Pons (tissue), 1 donor: ENCODE measurements at regions not wholly inside any gene's neighbourhood (a gene's known extent, or its start where the extent isn't known, plus 50 kb on each side); places are given as distances from the start of the nearest gene placed in this dataset.

Source experiments
- DNase-seq: peaks from one replicate; pipeline ENCODE4 v3.0.0-alpha.2; 2016; ENCODE audit warnings: low spot score

DNA sequence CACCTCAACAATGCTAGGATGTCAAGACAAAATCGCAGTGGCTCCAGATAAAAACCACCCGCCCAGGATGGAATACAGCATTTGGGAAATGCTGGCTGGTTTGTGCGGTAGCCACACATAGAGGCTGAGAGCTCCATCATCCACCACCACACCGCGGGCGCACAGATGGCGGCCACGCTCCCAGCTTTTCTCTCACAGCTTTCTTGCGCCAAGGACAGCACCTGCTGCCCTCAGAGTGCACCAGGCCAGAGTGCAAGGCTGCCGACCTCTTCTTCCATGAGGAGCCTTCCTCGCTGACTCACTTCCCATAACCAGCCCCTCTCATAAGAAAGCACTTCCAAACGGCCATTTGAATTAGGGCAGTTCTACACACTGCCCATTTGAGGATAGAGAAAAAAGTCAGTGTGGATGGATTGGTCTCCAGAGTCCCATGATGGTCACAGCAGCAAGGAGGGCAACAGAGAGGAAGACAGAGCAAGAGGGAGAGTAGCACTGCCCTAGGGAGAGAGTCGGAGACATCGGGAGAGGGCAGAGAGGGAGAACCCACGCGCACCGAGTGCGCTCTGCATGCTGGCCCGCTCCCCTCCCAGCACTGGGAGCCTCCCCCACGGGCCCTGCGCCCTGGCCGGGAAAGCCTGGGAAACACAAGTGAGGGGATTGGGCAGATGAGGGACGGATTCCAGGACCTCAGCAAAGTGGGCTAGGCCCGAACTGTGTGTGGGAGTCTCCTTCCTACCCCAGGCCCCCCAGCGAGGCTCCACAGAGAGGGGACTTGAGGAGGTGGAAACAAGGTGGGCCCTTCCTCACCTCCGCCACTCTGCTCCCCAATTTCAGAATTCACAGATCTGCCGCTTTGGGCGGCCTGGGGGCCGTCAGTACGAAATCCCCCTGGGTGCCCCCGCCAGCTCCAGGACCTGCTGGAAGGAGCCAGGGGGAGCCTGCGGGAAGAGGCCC is 156.9 kb downstream of the USP12 start:
- no peak for DNase-seq

DNA sequence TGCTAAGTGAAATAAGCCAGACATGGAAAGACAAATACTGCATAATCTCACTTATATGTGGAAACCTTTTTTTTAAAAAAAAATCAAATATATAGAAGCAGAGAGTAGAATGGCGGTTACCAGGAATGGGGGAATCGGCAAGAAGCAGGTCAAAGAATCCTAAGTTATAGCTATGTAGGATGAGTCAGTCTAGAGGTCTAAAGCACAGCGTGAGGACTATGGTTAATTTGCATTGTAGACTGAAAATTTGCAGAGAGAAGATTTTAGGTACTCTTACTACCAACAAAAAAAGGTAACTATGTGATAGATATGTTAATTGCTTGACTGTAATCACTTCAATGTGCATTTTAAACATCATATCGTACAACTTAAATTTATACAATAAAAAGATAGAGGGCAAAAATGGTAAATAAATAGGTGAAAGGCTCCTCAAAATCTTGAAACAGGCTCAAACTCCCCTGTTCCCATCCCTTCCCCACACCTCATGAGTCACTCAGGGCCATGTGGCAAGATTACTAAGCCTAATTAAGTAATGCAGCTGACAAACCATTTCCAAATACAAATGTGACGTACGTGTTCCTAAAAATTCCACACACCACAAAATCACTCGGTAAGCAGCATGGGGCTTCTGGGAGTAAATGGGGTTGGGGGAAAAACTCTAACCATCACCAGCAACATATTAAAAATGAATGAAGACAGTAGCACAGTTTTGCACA is 159.0 kb downstream of the USP12 start:
- DNase-seq, result no peak

- no peak for DNase-seq
Observed at GRCh38 chr13:27011661-27012060, 159.9 kb downstream of the USP12 start.

DNA sequence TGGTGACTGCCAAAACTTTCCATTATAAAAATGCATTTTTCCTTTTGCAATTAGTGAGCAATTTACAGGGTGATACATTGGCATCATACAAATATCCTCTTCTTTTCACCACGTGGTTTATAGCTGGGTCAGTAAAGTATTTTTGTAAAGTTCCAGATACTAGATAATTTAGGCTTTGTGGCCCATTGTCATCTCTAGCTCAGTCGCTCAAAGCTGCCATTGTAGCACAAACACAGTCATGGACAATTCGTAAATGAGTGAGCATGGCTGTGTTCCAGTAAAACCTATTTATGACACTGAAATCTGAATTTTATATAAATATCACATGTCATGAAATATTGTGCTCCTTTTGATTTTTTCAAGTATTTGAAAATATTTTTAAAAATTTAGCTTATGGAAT is 162.9 kb downstream of the USP12 start:
- peak; percentile 69 for DNase-seq

DNA sequence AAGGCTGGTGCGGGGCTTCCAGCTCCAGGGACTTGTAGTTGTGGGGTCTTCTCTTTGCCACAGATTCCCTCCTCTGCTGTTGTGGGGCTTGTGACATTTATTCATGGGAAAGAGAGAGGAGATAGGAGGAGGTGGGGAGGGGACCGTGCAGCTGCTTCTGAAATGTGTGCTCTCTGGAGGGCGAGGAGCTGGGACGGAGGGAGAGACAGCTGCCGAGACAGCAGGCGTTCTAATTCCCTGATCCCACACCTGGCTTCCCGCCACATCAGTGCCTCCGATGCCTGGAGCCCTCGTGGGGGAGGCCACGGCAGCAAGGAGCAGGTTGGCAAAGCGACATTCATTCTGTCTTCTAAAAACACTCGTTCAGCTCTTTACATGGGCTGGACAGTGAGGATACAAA is 164.4 kb downstream of the USP12 start:
- DNase-seq, result peak; percentile 32

DNA sequence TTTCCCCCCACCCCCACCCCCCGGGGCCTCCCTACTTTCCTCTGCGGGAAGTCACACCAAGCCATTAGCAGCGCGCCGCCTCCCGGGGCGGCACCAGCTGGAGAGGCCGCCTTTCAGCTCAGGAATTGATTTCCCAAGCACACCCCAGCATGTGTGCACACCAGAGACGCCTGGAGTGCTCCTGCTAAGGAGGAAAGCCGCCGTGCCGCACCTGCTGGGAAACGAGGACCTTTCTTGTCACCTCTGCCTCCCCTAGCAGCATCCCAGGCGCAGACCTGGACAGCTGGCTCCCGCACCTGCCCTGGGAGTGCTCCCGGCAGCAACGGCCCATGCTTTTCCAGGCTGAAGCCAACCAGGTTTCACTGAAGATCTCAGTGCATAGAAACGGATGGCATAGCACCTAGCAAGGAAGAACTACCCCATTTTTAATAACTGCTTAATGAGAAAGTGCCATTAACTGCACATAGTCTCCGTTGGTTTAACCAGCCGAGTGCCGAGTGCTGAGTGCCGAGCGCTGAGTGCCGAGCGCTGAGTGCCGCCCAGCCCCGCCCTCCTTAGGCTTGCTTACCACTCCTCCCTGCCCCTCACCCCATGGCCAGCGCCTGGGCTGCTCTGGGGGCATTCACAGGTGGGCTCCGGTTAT is 165.0 kb downstream of the USP12 start:
- DNase-seq, result peak; percentile 53

- no peak for DNase-seq
Observed at GRCh38 chr13:27005976-27006518, 165.6 kb downstream of the USP12 start.

- DNase-seq, result peak; percentile 64
Observed at GRCh38 chr13:27005556-27005955, 166.1 kb downstream of the USP12 start.

GRCh38 chr13:27004866-27005265 is 166.7 kb downstream of the USP12 start:
- no peak for DNase-seq

GRCh38 chr13:27004326-27004725 is 167.3 kb downstream of the USP12 start:
- DNase-seq, result no peak

GRCh38 chr13:27001705-27002104 is 169.9 kb downstream of the USP12 start:
- no peak for DNase-seq

- no peak for DNase-seq
Observed at GRCh38 chr13:27000686-27001085, 170.9 kb downstream of the USP12 start.

DNA sequence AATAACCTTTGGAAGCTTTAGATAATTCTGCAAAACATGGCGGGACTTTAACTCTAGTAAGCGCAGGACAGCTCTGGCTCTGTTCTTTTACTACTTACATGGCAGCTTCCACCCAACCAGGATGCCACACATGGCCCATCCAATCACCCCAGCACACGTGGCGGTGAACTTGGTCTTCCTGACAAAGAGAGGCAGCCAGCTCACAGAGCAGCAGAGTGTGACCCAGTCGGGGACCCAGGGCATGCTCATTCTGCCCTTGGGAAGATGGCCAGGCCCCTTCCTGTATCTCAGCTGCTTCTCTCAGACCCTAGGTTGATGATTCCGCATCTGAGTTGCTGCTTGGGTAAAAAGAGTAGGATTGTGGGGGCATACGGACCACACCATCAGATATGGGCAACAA is 172.1 kb downstream of the USP12 start:
- no peak for DNase-seq

DNA sequence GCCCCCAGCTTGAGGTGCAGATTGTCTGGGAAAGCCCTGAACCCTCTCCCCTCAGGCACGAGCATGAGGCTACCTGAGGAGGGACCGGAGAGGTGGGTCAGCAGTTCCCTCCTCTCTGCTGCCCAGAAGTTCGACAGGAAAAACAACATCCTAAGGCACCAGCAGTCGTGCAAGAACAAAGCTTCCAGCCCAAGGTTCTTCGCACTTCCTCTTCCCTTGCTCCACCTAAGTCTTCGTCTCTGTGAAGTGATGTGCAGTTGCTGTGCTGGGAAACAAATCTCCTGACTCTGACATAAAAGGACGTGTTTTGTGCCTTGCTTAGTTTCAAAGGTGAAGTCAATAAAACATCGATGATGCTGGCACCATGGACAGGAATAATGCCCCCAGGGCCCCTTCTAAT is 173.3 kb downstream of the USP12 start:
- DNase-seq, result no peak

DNA sequence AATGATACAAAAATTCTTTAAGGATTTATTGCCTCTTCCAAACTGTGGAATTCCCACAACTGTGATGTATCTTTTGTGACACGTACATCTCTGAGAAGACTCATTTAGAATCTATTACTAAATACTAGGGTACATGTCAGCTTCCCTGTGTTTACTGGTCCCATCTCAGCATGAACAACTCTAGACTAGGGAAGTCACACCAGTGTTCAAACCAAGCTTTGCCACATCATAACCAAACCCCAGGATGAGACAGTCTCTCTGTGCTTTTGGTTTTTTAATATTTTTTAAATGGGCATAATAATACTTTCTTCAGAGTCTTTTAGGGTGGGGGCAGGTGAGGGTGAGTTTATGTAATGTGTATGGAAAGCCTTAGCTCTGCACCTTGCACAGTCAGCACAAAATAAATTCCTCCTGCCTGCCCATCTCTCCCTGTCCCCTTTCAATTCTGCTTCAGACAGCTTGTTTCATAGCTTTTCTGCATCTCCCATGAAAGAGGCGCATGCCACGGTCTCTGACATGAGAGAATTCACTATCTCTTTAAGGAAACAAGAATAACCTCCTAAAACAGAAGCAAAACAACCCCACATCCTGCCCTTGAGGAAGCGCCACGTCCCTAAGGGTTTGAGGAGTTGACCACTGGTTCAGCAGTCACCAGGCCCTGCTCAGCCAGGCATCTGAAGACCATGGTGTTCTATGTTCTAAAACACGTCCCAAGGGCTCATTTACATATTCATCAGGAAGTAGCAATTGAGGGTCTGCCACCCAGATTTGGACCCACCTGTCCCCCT is 174.5 kb downstream of the USP12 start:
- no peak for DNase-seq

GRCh38 chr13:26995159-26995558 is 176.5 kb downstream of the USP12 start:
- no peak for DNase-seq

GRCh38 chr13:26993780-26994179 is 177.8 kb downstream of the USP12 start:
- no peak for DNase-seq

- DNase-seq, result no peak
Observed at GRCh38 chr13:26992951-26993719, 178.5 kb downstream of the USP12 start.

DNA sequence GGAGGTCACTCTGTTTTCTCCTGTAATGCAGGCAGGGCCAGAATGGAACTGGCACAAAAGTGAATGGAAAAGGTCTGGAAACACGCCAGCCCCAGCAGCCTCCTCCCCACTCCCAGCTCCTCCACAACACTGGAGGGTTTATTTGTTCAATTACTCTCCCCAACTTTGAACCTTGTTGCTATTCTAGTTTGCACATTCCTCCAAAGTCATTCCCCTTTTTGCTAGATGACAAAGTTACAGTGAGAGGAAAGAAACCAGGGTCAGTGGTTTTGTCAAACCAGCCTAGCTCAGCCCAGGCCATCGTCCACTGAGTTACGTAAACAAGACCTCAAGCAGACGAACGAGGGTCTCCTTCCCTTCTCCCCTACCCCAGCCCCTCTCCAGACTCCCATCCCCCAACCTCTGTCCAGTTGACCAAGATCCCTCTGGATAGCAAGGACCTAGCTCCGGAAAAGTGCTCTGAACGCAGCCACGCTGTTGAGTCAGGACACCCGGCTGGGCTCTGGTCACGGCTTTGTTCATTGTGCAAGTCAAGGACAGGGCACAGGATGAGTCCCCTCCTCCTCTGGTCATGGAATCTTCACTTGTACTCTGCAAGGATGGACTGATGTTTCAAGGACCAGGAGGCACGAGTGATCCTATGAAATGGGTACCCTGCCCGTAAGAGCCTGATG is 180.0 kb downstream of the USP12 start:
- DNase-seq, result peak; percentile 92
